GM12864 (cell line): ENCODE measurements at regions not wholly inside any gene's neighbourhood (a gene's known extent, or its start where the extent isn't known, plus 50 kb on each side); places are given as distances from the start of the nearest gene placed in this dataset.

Experiments
- DNase-seq: peaks from one replicate; pipeline ENCODE4 v3.0.0-alpha.2; 2011; ENCODE audit warnings: low read depth
- H3K4me3 ChIP-seq: 2 replicates; pipeline ENCODE4 v1.5.1; 2011; ENCODE audit warnings: mild to moderate bottlenecking, low read depth, low read length, control low read depth
- TF ChIP-seq, protein P1 (sequence below): IDR thresholded peaks from 2 replicates; pipeline ENCODE4 v1.5.1; 2011; ENCODE audit warnings: low read depth, mild to moderate bottlenecking, moderate library complexity, low read length, control low read depth, inconsistent platforms; ENCODE audit errors: missing control alignments

DNA sequence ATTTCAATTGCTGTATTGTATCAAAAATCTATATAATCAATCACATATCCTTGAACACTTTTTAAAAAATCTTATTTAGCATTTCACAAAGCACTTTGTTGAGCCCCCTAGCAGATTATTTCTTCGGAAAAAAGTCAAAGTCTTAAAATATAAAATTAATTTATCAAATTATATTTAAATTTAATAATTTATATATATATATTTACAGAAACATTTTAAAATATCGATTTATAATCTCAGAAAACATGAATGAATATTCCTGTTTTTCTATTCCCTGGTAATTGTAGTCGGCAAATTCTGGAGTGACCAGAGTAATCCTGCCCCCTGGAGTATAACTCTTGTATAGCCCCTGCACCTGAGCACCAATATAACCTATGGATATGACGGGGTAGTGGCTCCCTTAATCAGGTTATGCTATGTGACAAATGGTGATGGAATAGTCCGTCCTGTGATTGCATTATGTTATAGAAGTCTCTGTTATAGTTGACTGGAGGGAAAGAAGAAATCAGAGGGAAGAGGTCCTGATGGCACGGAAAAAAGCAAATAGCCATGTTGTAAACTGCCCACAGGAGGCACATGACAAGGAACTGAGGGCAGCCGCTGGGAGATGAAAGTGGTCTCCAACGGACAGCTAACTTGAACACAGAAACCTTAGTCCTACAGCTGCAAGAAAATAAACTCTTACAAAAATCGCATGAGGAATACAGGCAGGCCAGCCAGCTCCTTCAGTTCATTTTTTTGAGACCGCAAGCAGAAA is 1092.3 kb downstream of the ARAP2 start:
- TF ChIP-seq, protein P1, sequence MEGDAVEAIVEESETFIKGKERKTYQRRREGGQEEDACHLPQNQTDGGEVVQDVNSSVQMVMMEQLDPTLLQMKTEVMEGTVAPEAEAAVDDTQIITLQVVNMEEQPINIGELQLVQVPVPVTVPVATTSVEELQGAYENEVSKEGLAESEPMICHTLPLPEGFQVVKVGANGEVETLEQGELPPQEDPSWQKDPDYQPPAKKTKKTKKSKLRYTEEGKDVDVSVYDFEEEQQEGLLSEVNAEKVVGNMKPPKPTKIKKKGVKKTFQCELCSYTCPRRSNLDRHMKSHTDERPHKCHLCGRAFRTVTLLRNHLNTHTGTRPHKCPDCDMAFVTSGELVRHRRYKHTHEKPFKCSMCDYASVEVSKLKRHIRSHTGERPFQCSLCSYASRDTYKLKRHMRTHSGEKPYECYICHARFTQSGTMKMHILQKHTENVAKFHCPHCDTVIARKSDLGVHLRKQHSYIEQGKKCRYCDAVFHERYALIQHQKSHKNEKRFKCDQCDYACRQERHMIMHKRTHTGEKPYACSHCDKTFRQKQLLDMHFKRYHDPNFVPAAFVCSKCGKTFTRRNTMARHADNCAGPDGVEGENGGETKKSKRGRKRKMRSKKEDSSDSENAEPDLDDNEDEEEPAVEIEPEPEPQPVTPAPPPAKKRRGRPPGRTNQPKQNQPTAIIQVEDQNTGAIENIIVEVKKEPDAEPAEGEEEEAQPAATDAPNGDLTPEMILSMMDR: no peak
- DNase-seq: no peak
- no peak overlapping the region for H3K4me3 ChIP-seq

DNA sequence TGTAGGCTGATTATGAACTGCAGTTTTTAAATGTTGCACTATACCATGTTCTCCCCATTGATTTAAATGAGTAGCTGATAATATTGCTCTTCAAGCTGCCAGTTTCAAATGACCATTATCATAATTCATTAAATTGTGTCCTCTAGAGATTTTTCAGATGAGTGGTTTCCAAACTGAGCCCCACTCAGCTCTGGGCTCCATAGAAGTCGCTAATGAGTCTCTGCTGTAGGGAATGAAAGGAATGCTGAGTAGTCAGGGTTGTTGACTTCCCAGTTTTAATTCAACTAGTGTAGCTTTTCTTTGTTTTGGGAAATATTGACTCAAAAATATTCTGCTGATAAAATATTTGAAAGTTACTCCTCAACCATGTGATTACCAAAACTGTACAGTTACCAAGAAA is 1081.1 kb downstream of the ARAP2 start:
- no peak for DNase-seq
- TF ChIP-seq, protein P1: no peak
- no peak overlapping the region for H3K4me3 ChIP-seq

DNA sequence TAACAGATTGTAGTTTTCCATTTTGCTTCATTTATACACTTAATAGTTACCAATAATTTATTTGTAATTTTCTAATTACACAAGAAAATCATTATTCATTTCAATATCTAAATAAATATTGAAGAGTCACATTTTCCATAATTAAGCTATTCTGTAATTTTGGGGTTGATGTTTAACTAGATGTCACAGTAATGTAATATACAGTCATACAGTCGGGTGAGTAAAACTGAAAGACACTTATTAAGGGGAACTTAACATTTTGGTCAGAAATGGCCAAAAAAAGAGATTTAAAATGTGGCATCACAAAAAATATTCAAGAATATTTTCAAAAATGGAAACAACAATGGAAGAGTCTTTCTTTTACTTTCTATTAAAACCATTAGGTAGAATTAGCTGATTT is 1080.3 kb downstream of the ARAP2 start:
- no peak overlapping the region for H3K4me3 ChIP-seq
- TF ChIP-seq, protein P1: no peak
- no peak for DNase-seq

DNA sequence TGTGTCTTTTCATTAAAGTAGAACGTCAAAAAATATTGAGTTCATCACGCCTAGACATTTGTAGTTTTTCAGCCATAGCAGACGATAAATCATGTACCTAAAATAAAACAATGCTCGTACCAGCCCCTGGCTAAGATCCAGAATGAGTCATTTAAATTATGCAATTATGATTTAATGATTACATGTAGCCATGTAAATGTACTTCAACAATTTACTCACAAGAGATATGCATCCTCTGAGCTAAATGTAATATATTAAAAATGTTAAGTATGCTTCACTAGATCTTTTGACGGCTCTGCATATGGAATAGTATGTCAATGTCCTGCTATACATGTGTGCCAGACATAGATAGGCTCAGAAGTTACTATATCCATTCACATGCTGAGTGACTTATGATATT is 1077.8 kb downstream of the ARAP2 start:
- H3K4me3 ChIP-seq: no peak overlapping the region
- TF ChIP-seq, protein P1: no peak
- no peak for DNase-seq

DNA sequence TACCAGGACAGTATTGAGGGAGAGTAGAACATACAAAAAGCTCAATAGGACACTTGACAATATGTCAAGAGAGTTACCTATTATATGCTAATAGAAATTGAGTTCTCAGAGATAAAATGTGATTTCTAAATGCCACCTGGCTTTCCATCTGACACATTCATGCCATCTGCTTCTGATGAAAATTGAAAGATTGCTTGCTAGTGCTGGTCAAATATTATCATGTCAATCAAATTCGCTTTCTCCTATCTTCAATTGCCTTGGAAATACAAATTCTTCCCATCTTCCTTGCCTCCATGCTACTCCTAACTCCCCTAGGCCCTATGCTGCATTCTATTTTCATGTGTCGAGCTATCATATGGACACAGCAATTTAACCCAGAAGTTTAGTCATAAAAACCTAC is 1076.9 kb downstream of the ARAP2 start:
- no peak overlapping the region for H3K4me3 ChIP-seq
- TF ChIP-seq, protein P1: no peak
- DNase-seq: no peak

DNA sequence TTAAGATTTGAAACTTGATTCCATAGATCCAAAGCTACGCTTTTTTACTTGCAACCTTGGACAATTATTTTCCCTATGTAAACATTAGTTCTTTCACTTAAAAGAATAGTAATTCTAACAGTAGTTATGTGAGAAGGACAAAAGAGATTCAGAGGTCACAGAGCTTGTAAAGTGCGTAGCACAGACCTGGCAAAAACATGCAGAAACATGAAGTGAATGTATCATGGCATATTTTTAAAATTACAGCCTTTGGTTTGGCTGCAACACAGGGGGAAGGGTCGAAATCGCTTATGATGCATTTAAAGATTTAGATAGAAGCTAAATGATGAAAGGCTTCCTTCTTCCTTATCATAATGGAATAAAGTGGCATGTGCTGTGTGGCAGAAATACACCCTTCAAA is 1068.8 kb downstream of the ARAP2 start:
- DNase-seq: no peak
- no peak overlapping the region for H3K4me3 ChIP-seq
- TF ChIP-seq, protein P1: no peak

DNA sequence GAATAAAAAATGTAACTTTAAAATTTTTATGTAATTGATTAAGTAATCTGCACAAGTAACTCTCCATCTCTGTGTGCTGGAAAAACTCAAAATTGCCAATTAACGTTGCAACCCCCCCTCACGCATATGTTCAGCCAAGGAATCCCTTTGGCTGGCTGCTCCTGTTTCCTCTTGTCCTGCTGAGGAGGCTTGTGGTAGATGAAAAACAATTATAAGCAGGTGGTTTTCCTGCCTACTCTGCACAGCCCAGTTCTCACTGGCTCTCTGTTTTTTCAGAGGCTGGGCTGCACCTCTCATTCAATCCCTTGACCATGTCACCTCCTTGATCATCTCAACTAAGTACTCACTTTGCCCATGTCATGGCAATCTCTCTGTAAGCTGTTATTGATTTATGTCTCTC is 1068.4 kb downstream of the ARAP2 start:
- TF ChIP-seq, protein P1: no peak
- no peak for DNase-seq
- H3K4me3 ChIP-seq: no peak overlapping the region
